ENCODE measurements at regions not wholly inside any gene's neighbourhood (a gene's known extent, or its start where the extent isn't known, plus 50 kb on each side); places are given as distances from the start of the nearest gene placed in this dataset.
"Not testable (repeated sequence)": the region's sequence is repeated elsewhere in the genome, so short reads cannot be mapped to it uniquely, and the experiment has no call there.

GRCh38 chr13:59304596-59304995, 859.1 kb downstream of the DIAPH3 start:
- CTCF ChIA-PET: no interaction called here
- no peaks in the 10 kb centered on the region for H3K36me3 Mint-ChIP-seq (ENCODE audit: low read depth)

GRCh38 chr13:59305896-59306295, 857.8 kb downstream of the DIAPH3 start:
- DNase-seq: no peak

More at GRCh38 chr13:59304596-59304995, 859.1 kb downstream of the DIAPH3 start:
- H3K27me3 Mint-ChIP-seq (ENCODE audit: low read depth): no peaks in the 10 kb centered on the region
- H3K4me1 Mint-ChIP-seq (ENCODE audit: low read depth): no peaks in the 10 kb centered on the region
- H3K4me3 Mint-ChIP-seq: no peak overlapping the region
- H3K9me3 Mint-ChIP-seq (ENCODE audit: insufficient read depth): no peaks in the 10 kb centered on the region
- POLR2A ChIA-PET: no interaction called here
- no peak overlapping the region for H3K27ac Mint-ChIP-seq
- DNase-seq: no peak
- no peak for ATAC-seq

GRCh38 chr13:59312776-59313175, 851.0 kb downstream of the DIAPH3 start:
- no peaks in the 10 kb centered on the region for H3K9me3 Mint-ChIP-seq (ENCODE audit: insufficient read depth)
- no peak for ATAC-seq
- no peaks in the 10 kb centered on the region for H3K4me1 Mint-ChIP-seq (ENCODE audit: low read depth)
- no peak overlapping the region for H3K27ac Mint-ChIP-seq
- H3K27me3 Mint-ChIP-seq (ENCODE audit: low read depth): no peaks in the 10 kb centered on the region
- no peak overlapping the region for H3K4me3 Mint-ChIP-seq
- no peak for DNase-seq
- CTCF ChIA-PET: no interaction called here
- POLR2A ChIA-PET: no interaction called here
- H3K36me3 Mint-ChIP-seq (ENCODE audit: low read depth): no peaks in the 10 kb centered on the region

More at GRCh38 chr13:59305896-59306295, 857.8 kb downstream of the DIAPH3 start:
- POLR2A ChIA-PET: no interaction called here
- Mint-ChIP-seq H3K9me3 (ENCODE audit: insufficient read depth) (no peaks in the 10 kb centered on the region), H3K27ac (no peak overlapping the region), H3K36me3 (ENCODE audit: low read depth) (no peaks in the 10 kb centered on the region), H3K4me3 (no peak overlapping the region), H3K4me1 (ENCODE audit: low read depth) (no peaks in the 10 kb centered on the region), H3K27me3 (ENCODE audit: low read depth) (no peaks in the 10 kb centered on the region)
- ATAC-seq: no peak
- CTCF ChIA-PET: no interaction called here

- Mint-ChIP-seq H3K4me3 (no peak overlapping the region), H3K27me3 (ENCODE audit: low read depth) (no peaks in the 10 kb centered on the region), H3K27ac (no peak overlapping the region), H3K4me1 (ENCODE audit: low read depth) (no peaks in the 10 kb centered on the region), H3K36me3 (ENCODE audit: low read depth) (no peaks in the 10 kb centered on the region), H3K9me3 (ENCODE audit: insufficient read depth) (no peaks in the 10 kb centered on the region)
- ChIA-PET POLR2A (no interaction called here), CTCF (interaction anchor here (1.0 to 1.6 kb wide), 5 partner anchors 15 to 1113 kb away, joined by 3 to 6 read pairs (median 3); no protein-coding TSS in a partner anchor)
- peak; percentile 69 for DNase-seq
- ATAC-seq: no peak
Measured at GRCh38 chr13:59318320-59318930, 845.3 kb downstream of the DIAPH3 start.

GRCh38 chr13:59319276-59319675, 844.5 kb downstream of the DIAPH3 start:
- Mint-ChIP-seq H3K27ac (no peak overlapping the region), H3K36me3 (ENCODE audit: low read depth) (no peaks in the 10 kb centered on the region), H3K4me3 (no peak overlapping the region), H3K9me3 (ENCODE audit: insufficient read depth) (no peaks in the 10 kb centered on the region), H3K4me1 (ENCODE audit: low read depth) (no peaks in the 10 kb centered on the region), H3K27me3 (ENCODE audit: low read depth) (no peaks in the 10 kb centered on the region)
- no peak for ATAC-seq
- DNase-seq: no peak
- ChIA-PET POLR2A (no interaction called here), CTCF (interaction anchor here (1.2 to 1.6 kb wide), 2 partner anchors 14 to 1112 kb away, joined by 3 to 6 read pairs; no protein-coding TSS in a partner anchor)

GRCh38 chr13:59320021-59320420, 843.7 kb downstream of the DIAPH3 start:
- Mint-ChIP-seq H3K27ac (no peak overlapping the region), H3K4me3 (no peak overlapping the region), H3K27me3 (ENCODE audit: low read depth) (no peaks in the 10 kb centered on the region), H3K4me1 (ENCODE audit: low read depth) (no peaks in the 10 kb centered on the region), H3K36me3 (ENCODE audit: low read depth) (no peaks in the 10 kb centered on the region), H3K9me3 (ENCODE audit: insufficient read depth) (no peaks in the 10 kb centered on the region)
- no peak for DNase-seq
- ATAC-seq: no peak
- ChIA-PET CTCF (no interaction called here), POLR2A (no interaction called here)

GRCh38 chr13:59324401-59324800, 839.3 kb downstream of the DIAPH3 start:
- POLR2A ChIA-PET; DNase-seq; H3K4me1 Mint-ChIP-seq (ENCODE audit: low read depth); H3K4me3 Mint-ChIP-seq; H3K36me3 Mint-ChIP-seq (ENCODE audit: low read depth); CTCF ChIA-PET; H3K9me3 Mint-ChIP-seq (ENCODE audit: insufficient read depth); ATAC-seq; H3K27me3 Mint-ChIP-seq (ENCODE audit: low read depth); H3K27ac Mint-ChIP-seq: not testable (repeated sequence)

GRCh38 chr13:59326717-59327116, 837.0 kb downstream of the DIAPH3 start:
- Mint-ChIP-seq H3K36me3 (ENCODE audit: low read depth) (no peaks in the 10 kb centered on the region), H3K27ac (no peak overlapping the region), H3K27me3 (ENCODE audit: low read depth) (no peaks in the 10 kb centered on the region), H3K9me3 (ENCODE audit: insufficient read depth) (no peaks in the 10 kb centered on the region), H3K4me1 (ENCODE audit: low read depth) (no peaks in the 10 kb centered on the region), H3K4me3 (no peak overlapping the region)
- POLR2A ChIA-PET: no interaction called here
- no peak for DNase-seq
- CTCF ChIA-PET: no interaction called here
- no peak for ATAC-seq

GRCh38 chr13:59330764-59331163, 833.0 kb downstream of the DIAPH3 start:
- ATAC-seq (no peak), DNase-seq (no peak)
- Mint-ChIP-seq H3K4me1 (ENCODE audit: low read depth) (no peaks in the 10 kb centered on the region), H3K36me3 (ENCODE audit: low read depth) (no peaks in the 10 kb centered on the region), H3K27ac (no peak overlapping the region), H3K4me3 (no peak overlapping the region), H3K27me3 (ENCODE audit: low read depth) (no peaks in the 10 kb centered on the region), H3K9me3 (ENCODE audit: insufficient read depth) (no peaks in the 10 kb centered on the region)
- ChIA-PET CTCF (no interaction called here), POLR2A (no interaction called here)

GRCh38 chr13:59332966-59333365, 830.8 kb downstream of the DIAPH3 start:
- POLR2A ChIA-PET: no interaction called here
- no peaks in the 10 kb centered on the region for H3K4me1 Mint-ChIP-seq (ENCODE audit: low read depth)
- no peaks in the 10 kb centered on the region for H3K36me3 Mint-ChIP-seq (ENCODE audit: low read depth)
- no peaks in the 10 kb centered on the region for H3K9me3 Mint-ChIP-seq (ENCODE audit: insufficient read depth)
- DNase-seq (no peak), ATAC-seq (no peak)
- no peaks in the 10 kb centered on the region for H3K27me3 Mint-ChIP-seq (ENCODE audit: low read depth)
- CTCF ChIA-PET: interaction anchor here (1.3 kb wide), 1 partner anchor 14 kb away, joined by 6 read pairs; no protein-coding TSS in a partner anchor
- no peak overlapping the region for H3K4me3 Mint-ChIP-seq
- no peak overlapping the region for H3K27ac Mint-ChIP-seq

GRCh38 chr13:59337070-59337469, 826.7 kb downstream of the DIAPH3 start:
- no peaks in the 10 kb centered on the region for H3K4me1 Mint-ChIP-seq (ENCODE audit: low read depth)
- CTCF ChIA-PET: no interaction called here
- H3K27me3 Mint-ChIP-seq (ENCODE audit: low read depth): no peaks in the 10 kb centered on the region
- no peak overlapping the region for H3K4me3 Mint-ChIP-seq
- no peaks in the 10 kb centered on the region for H3K36me3 Mint-ChIP-seq (ENCODE audit: low read depth)
- H3K9me3 Mint-ChIP-seq (ENCODE audit: insufficient read depth): no peaks in the 10 kb centered on the region
- H3K27ac Mint-ChIP-seq: no peak overlapping the region
- POLR2A ChIA-PET: no interaction called here
- ATAC-seq (no peak), DNase-seq (no peak)

- no peaks in the 10 kb centered on the region for H3K4me1 Mint-ChIP-seq (ENCODE audit: low read depth)
- no peaks in the 10 kb centered on the region for H3K36me3 Mint-ChIP-seq (ENCODE audit: low read depth)
- no peaks in the 10 kb centered on the region for H3K27me3 Mint-ChIP-seq (ENCODE audit: low read depth)
- ChIA-PET POLR2A (no interaction called here), CTCF (no interaction called here)
- no peak for DNase-seq
- H3K4me3 Mint-ChIP-seq: no peak overlapping the region
- H3K27ac Mint-ChIP-seq: no peak overlapping the region
- H3K9me3 Mint-ChIP-seq (ENCODE audit: insufficient read depth): no peaks in the 10 kb centered on the region
- no peak for ATAC-seq
Measured at GRCh38 chr13:59340151-59340550, 823.6 kb downstream of the DIAPH3 start.

- H3K36me3 Mint-ChIP-seq (ENCODE audit: low read depth): no peaks in the 10 kb centered on the region
- no peak for ATAC-seq
- H3K27me3 Mint-ChIP-seq (ENCODE audit: low read depth): no peaks in the 10 kb centered on the region
- H3K4me3 Mint-ChIP-seq: no peak overlapping the region
- no peak for DNase-seq
- ChIA-PET CTCF (no interaction called here), POLR2A (no interaction called here)
- H3K9me3 Mint-ChIP-seq (ENCODE audit: insufficient read depth): no peaks in the 10 kb centered on the region
- no peaks in the 10 kb centered on the region for H3K4me1 Mint-ChIP-seq (ENCODE audit: low read depth)
- H3K27ac Mint-ChIP-seq: no peak overlapping the region
Measured at GRCh38 chr13:59340581-59340980, 823.1 kb downstream of the DIAPH3 start.
